Naive thymus-derived CD8-positive, alpha-beta T cell (primary cell): ENCODE measurements at regions not wholly inside any gene's neighbourhood (a gene's known extent, or its start where the extent isn't known, plus 50 kb on each side); places are given as distances from the start of the nearest gene placed in this dataset.

ENCODE experiments used
- ATAC-seq, 2 donors: fragments of 150-1000 bp; cut with Tn5 transposase in 1 of 2; sonication (Bioruptor Pico), chemical (Tn5 transposase) in 1 of 2; 1 replicate in 1 of 2; 2 replicates in 1 of 2; pipeline ENCODE4 v1.10.0; 2021; ENCODE audit warnings: mild to moderate bottlenecking in 2 of 2, moderate library complexity in 2 of 2
- POLR2A ChIA-PET: fragments of 350-600 bp; sonication (Branson Sonifier 250); formaldehyde crosslinking; loops from one replicate; lab custom pipeline; 2021; ENCODE audit warnings: antibody characterized with exemption; lab: Charles Lee
- DNase-seq, 10 donors: peaks; one replicate each; pipeline versions ENCODE4 v3.0.0 to v3.0.0-alpha.2; 2020 to 2022
- H3K27ac Mint-ChIP-seq, 10 donors: one replicate each; pipeline ENCODE4 v1.8.0; 2020 to 2022; ENCODE audit warnings: mild to moderate bottlenecking in 10 of 10, mixed read lengths in 10 of 10, moderate library complexity in 4 of 10, inconsistent platforms in 1 of 10
- H3K27me3 Mint-ChIP-seq, 5 donors: one replicate each; pipeline ENCODE4 v1.8.0; 2021 to 2022; ENCODE audit warnings: mixed read lengths in 5 of 5
- H3K36me3 Mint-ChIP-seq, 3 donors: one replicate each; pipeline ENCODE4 v1.8.0; 2020 to 2022; ENCODE audit warnings: mixed read lengths in 3 of 3, mild to moderate bottlenecking in 2 of 3, inconsistent platforms in 1 of 3
- H3K4me1 Mint-ChIP-seq, 4 donors: one replicate each; pipeline ENCODE4 v1.8.0; 2021 to 2022; ENCODE audit warnings: mixed read lengths in 4 of 4
- H3K4me3 Mint-ChIP-seq, 10 donors: one replicate each; pipeline ENCODE4 v1.8.0; 2020 to 2022; ENCODE audit warnings: mild to moderate bottlenecking in 10 of 10, mixed read lengths in 10 of 10, moderate library complexity in 6 of 10, inconsistent platforms in 1 of 10
- H3K9me3 Mint-ChIP-seq, 9 donors: one replicate each; pipeline ENCODE4 v1.8.0; 2020 to 2022; ENCODE audit warnings: mixed read lengths in 9 of 9, mild to moderate bottlenecking in 3 of 9, inconsistent platforms in 1 of 9, moderate library complexity in 1 of 9

- Mint-ChIP-seq H3K4me3 (no peak overlapping the region), H3K27ac (no peak overlapping the region), H3K36me3 (no peaks in the 10 kb centered on the region), H3K4me1 (peaks cover 3 to 10% (median 3%) of the 10 kb centered on the region in 4 donors), H3K27me3 (peaks cover 2 to 10% (median 7%) of the 10 kb centered on the region in 5 donors), H3K9me3 (no peaks in the 10 kb centered on the region)
- POLR2A ChIA-PET: no interaction called here
- ATAC-seq: no peak
- no peak for DNase-seq
Measured at GRCh38 chr17:27989046-27989445, 53.4 kb upstream of the NLK start.

DNA sequence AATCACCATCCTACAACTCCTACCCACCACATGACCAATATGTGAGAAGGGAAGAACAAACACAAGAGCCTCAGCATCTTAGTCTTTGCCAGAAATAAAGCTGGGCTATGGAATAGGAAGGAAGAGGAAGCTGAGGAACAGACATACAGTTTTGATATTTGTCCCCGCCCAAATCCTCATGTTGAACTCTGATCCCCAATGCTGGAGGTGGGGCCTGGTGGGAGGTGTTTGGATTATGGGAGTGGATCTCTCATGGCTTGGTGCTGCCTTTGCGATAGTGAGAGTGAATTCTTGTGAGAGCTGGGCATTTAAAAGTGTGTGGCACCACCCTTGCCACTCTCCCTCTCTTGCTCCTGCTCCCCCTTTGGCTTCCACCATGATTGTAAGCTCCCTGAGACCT lies 52.4 kb upstream of the NLK start:
- ATAC-seq: no peak

GRCh38 chr17:27990979-27991378 lies 51.5 kb upstream of the NLK start:
- Mint-ChIP-seq H3K27me3 (peaks cover 2 to 17% (median 5%) of the 10 kb centered on the region in 5 donors), H3K36me3 (no peaks in the 10 kb centered on the region), H3K27ac (no peak overlapping the region), H3K4me1 (peaks cover 0 to 2% (median 0%) of the 10 kb centered on the region in 4 donors), H3K9me3 (no peaks in the 10 kb centered on the region), H3K4me3 (no peak overlapping the region)
- POLR2A ChIA-PET: no interaction called here
- no peak for ATAC-seq
- no peak for DNase-seq

More for the DNA sequence above, 52.4 kb upstream of the NLK start:
- Mint-ChIP-seq H3K27me3 (peaks cover under 1 to 8% (median 5%) of the 10 kb centered on the region in 5 donors), H3K9me3 (no peaks in the 10 kb centered on the region), H3K4me1 (peaks cover 1 to 5% (median 3%) of the 10 kb centered on the region in 4 donors), H3K4me3 (no peak overlapping the region), H3K27ac (no peak overlapping the region), H3K36me3 (no peaks in the 10 kb centered on the region)
- POLR2A ChIA-PET: no interaction called here
- no peak for DNase-seq

- ATAC-seq: no peak
- no peaks in the 10 kb centered on the region for H3K9me3 Mint-ChIP-seq
- H3K4me1 Mint-ChIP-seq: peaks cover 0 to 2% (median 0%) of the 10 kb centered on the region in 4 donors
- peaks cover 2 to 17% (median 5%) of the 10 kb centered on the region in 5 donors for H3K27me3 Mint-ChIP-seq
- no peaks in the 10 kb centered on the region for H3K36me3 Mint-ChIP-seq
- POLR2A ChIA-PET: no interaction called here
- no peak overlapping the region for H3K4me3 Mint-ChIP-seq
- no peak for DNase-seq
- H3K27ac Mint-ChIP-seq: no peak overlapping the region
Measured at GRCh38 chr17:27991462-27991993, 50.9 kb upstream of the NLK start.
